ENCODE measurements at regions not wholly inside any gene's neighbourhood (a gene's known extent, or its start where the extent isn't known, plus 50 kb on each side); places are given as distances from the start of the nearest gene placed in this dataset.

GRCh38 chr1:14308460-14308859 is 290.0 kb upstream of the KAZN start:
- Histone ChIP-seq H3K27ac (ENCODE audit: low read depth, low read length) (no peak overlapping the region), H3K27me3 (ENCODE audit: control insufficient read depth in 2 of 2, insufficient read depth in 2 of 2, low read length in 2 of 2) (no peaks in the 10 kb centered on the region), H3K36me3 (ENCODE audit: control insufficient read depth in 2 of 3, insufficient read depth in 3 of 3, low read length in 3 of 3) (no peaks in the 10 kb centered on the region), H3K4me3 (ENCODE audit: low read length) (no peak overlapping the region), H3K9me3 (ENCODE audit: control insufficient read depth in 2 of 3, low read length in 3 of 3) (no peaks in the 10 kb centered on the region), H3K4me1 (ENCODE audit: control insufficient read depth in 2 of 2, insufficient read depth in 2 of 2, low read length in 2 of 2) (no peaks in the 10 kb centered on the region)
- intact Hi-C loops (cut with micrococcal nuclease) = no loop called here
- ATAC-seq (no peak), DNase-seq (no peak)
- POLR2A ChIA-PET = no interaction called here
- Mint-ChIP-seq H3K36me3 (no peaks in the 10 kb centered on the region), H3K27me3 (peaks cover 0 to 18% (median 6%) of the 10 kb centered on the region in 5 donors), H3K4me1 (no peaks in the 10 kb centered on the region), H3K9me3 (peaks cover 0 to 5% (median 0%) of the 10 kb centered on the region in 11 donors), H3K4me3 (no peak overlapping the region), H3K27ac (no peak overlapping the region)
- CTCF ChIA-PET = no interaction called here

GRCh38 chr1:14309984-14310383 is 288.5 kb upstream of the KAZN start:
- Histone ChIP-seq H3K36me3 (ENCODE audit: control insufficient read depth in 2 of 3, insufficient read depth in 3 of 3, low read length in 3 of 3) (no peaks in the 10 kb centered on the region), H3K4me1 (ENCODE audit: control insufficient read depth in 2 of 2, insufficient read depth in 2 of 2, low read length in 2 of 2) (no peaks in the 10 kb centered on the region), H3K9me3 (ENCODE audit: control insufficient read depth in 2 of 3, low read length in 3 of 3) (no peaks in the 10 kb centered on the region), H3K27ac (ENCODE audit: low read depth, low read length) (no peak overlapping the region), H3K4me3 (ENCODE audit: low read length) (no peak overlapping the region), H3K27me3 (ENCODE audit: control insufficient read depth in 2 of 2, insufficient read depth in 2 of 2, low read length in 2 of 2) (no peaks in the 10 kb centered on the region)
- Mint-ChIP-seq H3K4me1 (no peaks in the 10 kb centered on the region), H3K9me3 (peaks cover 0 to 5% (median 0%) of the 10 kb centered on the region in 11 donors), H3K4me3 (no peak overlapping the region), H3K27me3 (peaks cover 0 to 13% (median 0%) of the 10 kb centered on the region in 5 donors), H3K36me3 (no peaks in the 10 kb centered on the region), H3K27ac (no peak overlapping the region)
- no peak for DNase-seq
- POLR2A ChIA-PET = no interaction called here
- no peak for ATAC-seq
- intact Hi-C loops (cut with micrococcal nuclease) = no loop called here
- CTCF ChIA-PET = no interaction called here

GRCh38 chr1:14310476-14310875 is 288.0 kb upstream of the KAZN start:
- no peak for DNase-seq
- H3K27me3 Mint-ChIP-seq = peaks cover 0 to 13% (median 0%) of the 10 kb centered on the region in 5 donors
- POLR2A ChIA-PET = no interaction called here

GRCh38 chr1:14313731-14314431 is 284.6 kb upstream of the KAZN start:
- DNase-seq (no peak), ATAC-seq (no peak)
- no peak overlapping the region for H3K4me3 ChIP-seq (ENCODE audit: low read length)
- no peak overlapping the region for H3K27ac ChIP-seq (ENCODE audit: low read depth, low read length)
- H3K4me1 ChIP-seq (ENCODE audit: control insufficient read depth in 2 of 2, insufficient read depth in 2 of 2, low read length in 2 of 2) = no peaks in the 10 kb centered on the region
- H3K27me3 ChIP-seq (ENCODE audit: control insufficient read depth in 2 of 2, insufficient read depth in 2 of 2, low read length in 2 of 2) = no peaks in the 10 kb centered on the region
- intact Hi-C loops (cut with micrococcal nuclease) = no loop called here
- peaks cover 0 to 15% (median 0%) of the 10 kb centered on the region in 5 donors for H3K27me3 Mint-ChIP-seq
- H3K36me3 Mint-ChIP-seq = no peaks in the 10 kb centered on the region
- H3K27ac Mint-ChIP-seq = no peak overlapping the region
- CTCF ChIA-PET = no interaction called here
- H3K9me3 Mint-ChIP-seq = peaks cover 0 to 5% (median 0%) of the 10 kb centered on the region in 11 donors
- POLR2A ChIA-PET = no interaction called here
- H3K4me3 Mint-ChIP-seq = no peak overlapping the region
- H3K4me1 Mint-ChIP-seq = no peaks in the 10 kb centered on the region
- no peaks in the 10 kb centered on the region for H3K9me3 ChIP-seq (ENCODE audit: control insufficient read depth in 2 of 3, low read length in 3 of 3)
- H3K36me3 ChIP-seq (ENCODE audit: control insufficient read depth in 2 of 3, insufficient read depth in 3 of 3, low read length in 3 of 3) = no peaks in the 10 kb centered on the region

More at GRCh38 chr1:14310476-14310875, 288.0 kb upstream of the KAZN start:
- H3K4me3 ChIP-seq (ENCODE audit: low read length) = no peak overlapping the region
- ATAC-seq = no peak
- H3K4me1 ChIP-seq (ENCODE audit: control insufficient read depth in 2 of 2, insufficient read depth in 2 of 2, low read length in 2 of 2) = no peaks in the 10 kb centered on the region
- no peaks in the 10 kb centered on the region for H3K4me1 Mint-ChIP-seq
- no peaks in the 10 kb centered on the region for H3K9me3 ChIP-seq (ENCODE audit: control insufficient read depth in 2 of 3, low read length in 3 of 3)
- H3K9me3 Mint-ChIP-seq = peaks cover 0 to 5% (median 0%) of the 10 kb centered on the region in 11 donors
- no peaks in the 10 kb centered on the region for H3K36me3 ChIP-seq (ENCODE audit: control insufficient read depth in 2 of 3, insufficient read depth in 3 of 3, low read length in 3 of 3)
- CTCF ChIA-PET = no interaction called here
- H3K27ac Mint-ChIP-seq = no peak overlapping the region
- H3K4me3 Mint-ChIP-seq = no peak overlapping the region
- intact Hi-C loops (cut with micrococcal nuclease) = no loop called here
- no peaks in the 10 kb centered on the region for H3K36me3 Mint-ChIP-seq
- H3K27me3 ChIP-seq (ENCODE audit: control insufficient read depth in 2 of 2, insufficient read depth in 2 of 2, low read length in 2 of 2) = no peaks in the 10 kb centered on the region
- H3K27ac ChIP-seq (ENCODE audit: low read depth, low read length) = no peak overlapping the region

GRCh38 chr1:14318830-14319229 is 279.7 kb upstream of the KAZN start:
- no peak overlapping the region for H3K27ac ChIP-seq (ENCODE audit: low read depth, low read length)
- H3K9me3 ChIP-seq (ENCODE audit: control insufficient read depth in 2 of 3, low read length in 3 of 3) = no peaks in the 10 kb centered on the region
- intact Hi-C loops (cut with micrococcal nuclease) = no loop called here
- H3K27ac Mint-ChIP-seq = no peak overlapping the region
- peaks cover 0 to 12% (median 9%) of the 10 kb centered on the region in 7 donors for H3K4me1 Mint-ChIP-seq
- POLR2A ChIA-PET = no interaction called here
- peaks cover 0 to 13% (median 5%) of the 10 kb centered on the region in 11 donors for H3K9me3 Mint-ChIP-seq
- H3K4me3 Mint-ChIP-seq = no peak overlapping the region
- CTCF ChIA-PET = no interaction called here
- ATAC-seq (no peak), DNase-seq (no peak)
- H3K27me3 Mint-ChIP-seq = peaks cover 10 to 25% (median 21%) of the 10 kb centered on the region in 5 donors
- H3K4me3 ChIP-seq (ENCODE audit: low read length) = no peak overlapping the region
- H3K4me1 ChIP-seq (ENCODE audit: control insufficient read depth in 2 of 2, insufficient read depth in 2 of 2, low read length in 2 of 2) = no peaks in the 10 kb centered on the region
- H3K36me3 Mint-ChIP-seq = peaks cover 0 to 5% (median 0%) of the 10 kb centered on the region in 5 donors
- H3K36me3 ChIP-seq (ENCODE audit: control insufficient read depth in 2 of 3, insufficient read depth in 3 of 3, low read length in 3 of 3) = no peaks in the 10 kb centered on the region
- no peaks in the 10 kb centered on the region for H3K27me3 ChIP-seq (ENCODE audit: control insufficient read depth in 2 of 2, insufficient read depth in 2 of 2, low read length in 2 of 2)

GRCh38 chr1:14320518-14320917 is 278.0 kb upstream of the KAZN start:
- Mint-ChIP-seq H3K27ac (peak overlapping the region in 3 of 9 donors; percentile 9 to 60 (median 20)), H3K9me3 (peaks cover 0 to 18% (median 5%) of the 10 kb centered on the region in 11 donors), H3K4me3 (peak overlapping the region in 6 of 10 donors; percentile 22 to 68 (median 46)), H3K27me3 (peaks cover 10 to 36% (median 27%) of the 10 kb centered on the region in 5 donors), H3K36me3 (peaks cover 0 to 5% (median 0%) of the 10 kb centered on the region in 5 donors), H3K4me1 (peaks cover 0 to 12% (median 9%) of the 10 kb centered on the region in 7 donors)
- H3K4me1 ChIP-seq (ENCODE audit: control insufficient read depth in 2 of 2, insufficient read depth in 2 of 2, low read length in 2 of 2) = no peaks in the 10 kb centered on the region
- H3K27me3 ChIP-seq (ENCODE audit: control insufficient read depth in 2 of 2, insufficient read depth in 2 of 2, low read length in 2 of 2) = no peaks in the 10 kb centered on the region
- no peaks in the 10 kb centered on the region for H3K36me3 ChIP-seq (ENCODE audit: control insufficient read depth in 2 of 3, insufficient read depth in 3 of 3, low read length in 3 of 3)
- H3K4me3 ChIP-seq (ENCODE audit: low read length) = no peak overlapping the region
- CTCF ChIA-PET = no interaction called here
- intact Hi-C loops (cut with micrococcal nuclease) = no loop called here
- ATAC-seq (no peak), DNase-seq (peak in 1 of 9 donors; percentile 1)
- H3K27ac ChIP-seq (ENCODE audit: low read depth, low read length) = no peak overlapping the region
- H3K9me3 ChIP-seq (ENCODE audit: control insufficient read depth in 2 of 3, low read length in 3 of 3) = no peaks in the 10 kb centered on the region
- POLR2A ChIA-PET = no interaction called here

- DNase-seq (no peak), ATAC-seq (no peak)
- Mint-ChIP-seq H3K4me3 (peak overlapping the region in 8 of 10 donors; percentile 22 to 68 (median 46)), H3K27ac (peak overlapping the region in 3 of 9 donors; percentile 6 to 20 (median 12)), H3K36me3 (peaks cover 0 to 5% (median 0%) of the 10 kb centered on the region in 5 donors), H3K4me1 (peaks cover 0 to 12% (median 9%) of the 10 kb centered on the region in 7 donors), H3K27me3 (peaks cover 10 to 40% (median 31%) of the 10 kb centered on the region in 5 donors), H3K9me3 (peaks cover 0 to 18% (median 5%) of the 10 kb centered on the region in 11 donors)
- Histone ChIP-seq H3K4me3 (ENCODE audit: low read length) (no peak overlapping the region), H3K27ac (ENCODE audit: low read depth, low read length) (no peak overlapping the region), H3K36me3 (ENCODE audit: control insufficient read depth in 2 of 3, insufficient read depth in 3 of 3, low read length in 3 of 3) (no peaks in the 10 kb centered on the region), H3K27me3 (ENCODE audit: control insufficient read depth in 2 of 2, insufficient read depth in 2 of 2, low read length in 2 of 2) (no peaks in the 10 kb centered on the region), H3K4me1 (ENCODE audit: control insufficient read depth in 2 of 2, insufficient read depth in 2 of 2, low read length in 2 of 2) (no peaks in the 10 kb centered on the region), H3K9me3 (ENCODE audit: control insufficient read depth in 2 of 3, low read length in 3 of 3) (no peaks in the 10 kb centered on the region)
- POLR2A ChIA-PET = no interaction called here
- intact Hi-C loops (cut with micrococcal nuclease) = no loop called here
- CTCF ChIA-PET = no interaction called here
These were observed 277.5 kb upstream of the KAZN start for GRCh38 chr1:14320986-14321385.

All from naive thymus-derived CD4-positive, alpha-beta T cell (primary cell).